DMS79 treated with DMSO at 0.1 percent for 48 hours (cell line): ENCODE measurements at regions not wholly inside any gene's neighbourhood (a gene's known extent, or its start where the extent isn't known, plus 50 kb on each side); places are given as distances from the start of the nearest gene placed in this dataset.

Source experiments
- DNase-seq: peaks from one replicate; lab custom pipeline; 2025; lab: John Stamatoyannopoulos, UW

DNA sequence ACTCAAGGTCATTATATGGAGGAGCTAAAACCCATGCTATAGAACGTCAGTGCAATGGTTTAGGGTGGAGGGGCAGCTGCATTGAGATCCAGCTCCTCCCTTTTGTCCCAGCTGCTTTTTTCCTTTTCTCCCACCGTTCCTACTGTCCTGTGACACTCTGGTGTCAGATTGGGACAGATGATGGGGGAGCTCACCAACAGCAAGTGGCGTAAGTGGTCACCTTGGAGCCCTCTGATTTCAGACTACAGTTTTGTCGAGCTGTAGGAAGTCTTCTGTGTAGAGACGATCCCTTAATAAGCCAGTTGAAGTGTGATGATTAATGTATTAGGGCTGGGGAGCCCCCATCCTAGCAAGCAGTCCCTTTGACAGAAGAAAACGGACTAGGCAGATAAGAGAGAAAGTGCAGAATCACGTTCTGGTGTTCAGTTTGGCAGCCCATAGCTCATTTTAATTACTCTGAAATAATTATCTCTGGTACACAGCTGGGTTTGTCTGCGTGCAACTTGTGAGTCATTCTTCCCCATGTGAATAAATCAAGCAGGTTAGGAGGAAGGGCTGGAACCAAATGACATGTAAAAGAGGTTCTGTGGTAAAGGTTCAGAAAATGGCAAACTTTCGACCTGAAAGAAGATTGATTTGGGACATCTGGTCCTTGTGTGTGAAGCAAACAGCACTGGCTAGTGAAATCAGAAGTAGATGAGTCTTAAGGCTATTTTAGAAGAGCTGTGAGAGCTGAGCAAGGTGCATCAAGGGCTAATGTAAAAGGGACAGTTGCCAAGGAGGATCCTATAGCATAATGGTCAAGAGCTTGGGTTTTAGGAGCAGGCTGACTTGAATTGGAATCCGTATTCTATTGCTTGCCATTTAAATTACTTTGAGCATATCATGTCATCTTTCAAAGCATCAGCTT, 241.4 kb downstream of the EDEM1 start:
- no peak for DNase-seq

DNA sequence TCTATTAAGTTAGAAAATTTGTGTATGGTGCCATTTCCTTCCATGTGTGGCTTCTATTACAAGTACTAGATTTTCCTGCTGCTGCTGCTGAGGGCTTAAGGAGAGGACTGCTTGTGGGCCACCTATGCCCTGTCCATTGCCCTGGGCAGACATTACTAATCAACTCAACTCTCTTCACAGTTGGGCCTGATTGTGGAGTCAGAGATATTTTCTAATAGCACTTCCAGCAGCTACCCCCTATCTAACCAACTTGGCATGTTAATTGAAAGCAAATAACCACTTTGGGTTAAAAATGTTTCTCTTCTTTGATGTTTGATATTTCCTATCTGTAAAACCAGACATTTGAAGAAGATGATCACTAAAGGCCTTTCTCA, 242.0 kb downstream of the EDEM1 start:
- DNase-seq = no peak

GRCh38 chr3:5430701-5431100, 243.2 kb downstream of the EDEM1 start:
- no peak for DNase-seq

GRCh38 chr3:5431146-5431545, 243.6 kb downstream of the EDEM1 start:
- no peak for DNase-seq

GRCh38 chr3:5431811-5432378, 244.4 kb downstream of the EDEM1 start:
- no peak for DNase-seq

GRCh38 chr3:5437296-5437782, 249.8 kb downstream of the EDEM1 start:
- no peak for DNase-seq

DNA sequence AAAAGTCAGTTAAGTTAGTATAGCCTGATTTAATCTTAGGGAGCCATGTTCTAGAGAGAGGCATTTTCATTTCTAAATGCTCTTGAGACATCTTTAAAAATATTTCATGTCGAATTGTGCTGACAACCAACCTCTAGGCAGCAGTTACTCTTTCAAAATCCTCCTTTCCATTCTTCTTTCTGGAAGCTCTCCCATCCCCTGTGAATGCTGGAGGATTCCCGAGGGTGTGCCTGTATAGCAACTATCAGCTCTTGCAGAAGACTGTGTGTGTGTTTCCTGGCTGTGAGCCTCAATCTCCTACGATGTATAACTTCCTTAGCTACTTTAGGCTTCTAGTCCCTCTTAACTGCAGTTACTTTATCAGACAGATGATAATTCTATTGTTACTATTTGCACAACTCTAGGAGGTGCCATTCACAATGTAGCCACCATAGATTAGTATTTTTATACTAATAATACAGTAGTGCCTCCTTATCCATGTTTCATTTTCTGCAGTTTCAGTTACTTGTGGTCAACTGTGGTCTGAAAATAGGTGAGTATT, 250.3 kb downstream of the EDEM1 start:
- DNase-seq = no peak

GRCh38 chr3:5441401-5441800, 253.9 kb downstream of the EDEM1 start:
- DNase-seq = no peak

GRCh38 chr3:5442106-5442785, 254.7 kb downstream of the EDEM1 start:
- no peak for DNase-seq

DNA sequence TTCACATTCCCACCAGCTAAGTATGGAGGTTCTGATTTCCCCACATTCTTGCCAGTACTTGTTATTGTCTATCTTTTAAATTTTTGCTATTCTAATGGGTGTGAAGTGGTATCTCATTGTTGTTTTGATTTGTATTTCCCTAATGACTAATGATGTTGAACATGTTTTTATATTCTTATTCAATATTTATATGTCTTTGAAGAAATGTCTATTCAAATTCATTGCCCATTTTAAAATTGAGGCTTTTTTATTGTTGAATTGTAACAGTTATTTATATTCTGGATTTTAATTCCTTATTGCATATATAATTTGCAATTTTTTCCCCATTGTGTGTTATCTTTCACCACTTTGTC, 255.3 kb downstream of the EDEM1 start:
- DNase-seq = no peak

DNA sequence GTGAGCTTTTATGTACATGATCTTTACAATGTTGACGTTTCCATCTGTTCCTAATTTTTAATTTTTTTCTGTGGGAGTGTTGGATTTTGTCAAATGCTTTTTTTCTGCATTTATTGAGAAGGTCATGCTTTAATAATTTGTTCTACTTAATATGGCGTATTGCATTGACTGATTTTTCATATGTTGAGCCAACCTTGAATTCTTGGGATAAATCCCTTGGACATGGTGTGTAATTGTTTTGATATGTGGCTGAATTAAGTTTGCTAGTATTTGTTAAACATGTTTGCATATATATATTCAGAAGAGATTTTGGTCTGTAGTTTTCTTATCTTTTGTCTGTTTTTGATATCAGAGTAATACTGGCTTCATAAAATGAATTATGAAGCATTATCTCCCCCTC, 256.7 kb downstream of the EDEM1 start:
- DNase-seq = no peak

GRCh38 chr3:5445676-5446201, 258.2 kb downstream of the EDEM1 start:
- DNase-seq = no peak

GRCh38 chr3:5448246-5448645, 260.7 kb downstream of the EDEM1 start:
- DNase-seq = no peak

- DNase-seq = no peak
Observed at GRCh38 chr3:5448816-5449215, 261.3 kb downstream of the EDEM1 start.

GRCh38 chr3:5456199-5456598, 268.7 kb downstream of the EDEM1 start:
- DNase-seq = no peak

GRCh38 chr3:5458526-5458925, 271.0 kb downstream of the EDEM1 start:
- DNase-seq = no peak

GRCh38 chr3:5462086-5462485, 274.6 kb downstream of the EDEM1 start:
- no peak for DNase-seq

GRCh38 chr3:5463991-5464390, 276.5 kb downstream of the EDEM1 start:
- no peak for DNase-seq

GRCh38 chr3:5464649-5465048, 277.1 kb downstream of the EDEM1 start:
- no peak for DNase-seq

- no peak for DNase-seq
Observed at GRCh38 chr3:5465183-5465582, 277.7 kb downstream of the EDEM1 start.

DNA sequence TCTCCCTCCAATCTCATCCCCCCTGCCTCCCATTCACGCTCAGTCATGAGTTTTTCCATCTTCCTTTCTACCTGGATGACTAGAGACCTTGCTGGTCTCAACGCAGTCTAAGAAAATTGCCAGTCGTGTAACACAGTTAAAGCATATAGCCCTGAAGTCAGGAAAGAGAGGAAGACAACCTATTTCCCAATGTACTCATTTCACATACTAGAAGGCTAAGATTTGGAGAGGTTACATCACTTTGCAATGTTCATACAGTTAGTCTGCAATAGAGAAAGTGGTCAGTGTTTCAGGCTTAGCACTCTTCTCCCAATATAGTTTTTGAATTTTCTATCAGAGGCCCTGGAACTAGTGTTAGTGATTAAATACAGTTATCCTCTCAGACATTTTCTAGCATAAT, 278.6 kb downstream of the EDEM1 start:
- no peak for DNase-seq

GRCh38 chr3:5466717-5467116, 279.2 kb downstream of the EDEM1 start:
- DNase-seq = no peak

DNA sequence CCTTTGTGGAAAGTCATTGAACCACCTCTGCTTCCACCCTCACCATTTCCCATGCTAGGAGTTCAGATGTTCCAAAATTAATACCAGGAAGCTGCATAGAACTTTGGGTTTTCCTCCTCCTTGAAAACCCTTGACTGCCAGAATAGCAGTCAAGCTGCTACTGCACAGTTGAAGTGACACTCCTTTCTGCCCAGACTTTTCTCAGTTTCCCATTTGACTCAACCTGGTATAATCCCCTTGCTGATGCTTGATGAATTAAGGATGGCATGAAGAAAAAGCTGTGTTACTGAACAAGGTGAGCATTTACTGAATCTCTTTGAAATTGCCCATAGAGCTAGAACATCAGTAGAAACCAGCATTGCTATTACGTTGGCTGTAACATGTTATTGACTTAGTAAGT, 286.0 kb downstream of the EDEM1 start:
- no peak for DNase-seq
